NCI-H2196 (cell line): ENCODE measurements at regions not wholly inside any gene's neighbourhood (a gene's known extent, or its start where the extent isn't known, plus 50 kb on each side); places are given as distances from the start of the nearest gene placed in this dataset.
"Not testable (repeated sequence)": the region's sequence is repeated elsewhere in the genome, so short reads cannot be mapped to it uniquely, and the experiment has no call there.

Experiments
- DNase-seq: peaks from one replicate; lab custom pipeline; 2025; ENCODE audit not compliant: unreplicated experiment; lab: John Stamatoyannopoulos, UW

- DNase-seq, result no peak
These were observed 55.1 kb upstream of the F9 start for GRCh38 chrX:139475432-139475831.

- not testable (repeated sequence) for DNase-seq
These were observed 68.6 kb upstream of the F9 start for GRCh38 chrX:139461945-139462344.

GRCh38 chrX:139454743-139455142, 75.8 kb upstream of the F9 start:
- DNase-seq, result no peak

GRCh38 chrX:139448996-139449395, 81.5 kb upstream of the F9 start:
- no peak for DNase-seq

GRCh38 chrX:139446832-139447231, 83.7 kb upstream of the F9 start:
- DNase-seq, result no peak

- no peak for DNase-seq
These were observed 100.6 kb upstream of the F9 start for GRCh38 chrX:139429913-139430312.

- no peak for DNase-seq
These were observed 107.4 kb upstream of the F9 start for GRCh38 chrX:139423186-139423585.

GRCh38 chrX:139398258-139398657, 132.3 kb upstream of the F9 start:
- DNase-seq, result not testable (repeated sequence)

GRCh38 chrX:139388254-139388653, 142.3 kb upstream of the F9 start:
- DNase-seq, result no peak

- no peak for DNase-seq
These were observed 148.0 kb upstream of the F9 start for GRCh38 chrX:139382529-139382928.

- not testable (repeated sequence) for DNase-seq
These were observed 154.0 kb upstream of the F9 start for GRCh38 chrX:139376547-139376946.

- DNase-seq, result no peak
These were observed 170.2 kb upstream of the F9 start for GRCh38 chrX:139360356-139360755.

GRCh38 chrX:139342594-139342991, 187.9 kb upstream of the F9 start:
- DNase-seq, result not testable (repeated sequence)

- DNase-seq, result not testable (repeated sequence)
These were observed 188.5 kb upstream of the F9 start for GRCh38 chrX:139341855-139342593.

GRCh38 chrX:139332441-139332840, 198.1 kb upstream of the F9 start:
- no peak for DNase-seq

GRCh38 chrX:139327355-139327754, 203.2 kb upstream of the F9 start:
- no peak for DNase-seq

GRCh38 chrX:139324756-139325155, 205.8 kb upstream of the F9 start:
- DNase-seq, result no peak

- not testable (repeated sequence) for DNase-seq
These were observed 209.7 kb upstream of the F9 start for GRCh38 chrX:139320661-139321354.

- DNase-seq, result not testable (repeated sequence)
These were observed 223.9 kb upstream of the F9 start for GRCh38 chrX:139306675-139307074.

- DNase-seq, result no peak
These were observed 226.1 kb upstream of the F9 start for GRCh38 chrX:139304471-139304870.

GRCh38 chrX:139299309-139299708, 231.2 kb upstream of the F9 start:
- no peak for DNase-seq

GRCh38 chrX:139298437-139298836, 232.1 kb upstream of the F9 start:
- DNase-seq, result no peak

GRCh38 chrX:139297638-139298037, 232.9 kb upstream of the F9 start:
- no peak for DNase-seq
